GM12878 (cell line): ENCODE measurements at regions not wholly inside any gene's neighbourhood (a gene's known extent, or its start where the extent isn't known, plus 50 kb on each side); places are given as distances from the start of the nearest gene placed in this dataset.

Experiments used
- ATAC-seq: fragments of 200-7000 bp; cut with Tn5 transposase; 3 replicates; pipeline ENCODE4 v1.9.1; 2020; ENCODE audit warnings: mild to moderate bottlenecking, moderate library complexity
- BruUV-seq: library from RNA; stranded (reverse); fragments of 400-500 nt; replicated peaks from 2 replicates; lab custom pipeline; 2021; lab: Mats Ljungman, UMichigan
- CTCF ChIA-PET: fragments of 300-600 bp; sonication (Branson Sonifier 250); formaldehyde crosslinking; extraction: SDS; loops from one replicate; lab custom pipeline; 2021; ENCODE audit warnings: inconsistent platforms; lab: Yijun Ruan, JAX
- POLR2A ChIA-PET: fragments of 350-600 bp; formaldehyde crosslinking; extraction: SDS; loops from one replicate; lab custom pipeline; 2021; ENCODE audit warnings: inconsistent platforms; lab: Charles Lee
- RAD21 ChIA-PET: fragments of 300-600 bp; sonication (Branson Sonifier 250); formaldehyde crosslinking; loops from one replicate; lab custom pipeline; 2023; ENCODE audit warnings: antibody characterized with exemption; ENCODE audit not compliant: unreplicated experiment; lab: Charles Lee
- SMC1A ChIA-PET: fragments of 300-600 bp; sonication (Branson Sonifier 250); formaldehyde crosslinking; loops from one replicate; lab custom pipeline; 2023; ENCODE audit not compliant: unreplicated experiment, uncharacterized antibody; lab: Charles Lee
- DNase-seq: peaks from one replicate; pipeline ENCODE4 v3.0.0-alpha.2; 2011; ENCODE audit warnings: low read depth, low spot score
- FAIRE-seq: peaks from 3 replicates; lab custom pipeline; 2011; peaks lifted over from hg19 to GRCh38; lab: Jason Lieb, UNC
- H2AFZ ChIP-seq: 2 replicates; pipeline ENCODE4 v1.6.0; 2011; ENCODE audit warnings: low read depth, low read length, control low read depth; ENCODE audit not compliant: control insufficient read depth
- H3K27ac ChIP-seq: 2 replicates; pipeline ENCODE4 v1.5.1; 2011; ENCODE audit warnings: control low read depth; ENCODE audit not compliant: control insufficient read depth, insufficient read depth
- H3K27me3 ChIP-seq, 2 experiments: replicated peaks in 1 of 2; 2 replicates each; pipeline versions ENCODE4 v1.6.0 to v1.6.1; 2011; ENCODE audit warnings: low read length in 1 of 2; ENCODE audit not compliant: control insufficient read depth in 2 of 2, insufficient read depth in 2 of 2
- H3K36me3 ChIP-seq, 2 experiments: 2 replicates each; pipeline ENCODE4 v1.5.1; 2011; ENCODE audit warnings: low read length in 1 of 2; ENCODE audit not compliant: control insufficient read depth in 2 of 2, insufficient read depth in 2 of 2
- H3K4me1 ChIP-seq: 2 replicates; pipeline ENCODE4 v1.6.1; 2011; ENCODE audit warnings: mild to moderate bottlenecking, low read length, moderate library complexity, mixed read lengths; ENCODE audit not compliant: control insufficient read depth, insufficient read depth
- H3K4me2 ChIP-seq: 2 replicates; pipeline ENCODE4 v1.6.0; 2011; ENCODE audit warnings: control low read depth; ENCODE audit not compliant: control insufficient read depth, insufficient read depth
- H3K4me3 ChIP-seq: fragments of 200-600 bp; sonication (generic); 2 replicates; pipeline ENCODE4 v1.5.1; 2016
- H3K79me2 ChIP-seq: 2 replicates; pipeline ENCODE4 v1.6.0; 2011; ENCODE audit warnings: low read length; ENCODE audit not compliant: control insufficient read depth, insufficient read depth
- H3K9ac ChIP-seq: 2 replicates; pipeline ENCODE4 v1.8.0; 2011; ENCODE audit warnings: low read length, control low read depth, mixed read lengths; ENCODE audit not compliant: control insufficient read depth, insufficient read depth
- H3K9me3 ChIP-seq: replicated peaks from 3 replicates; pipeline ENCODE4 v1.5.1; 2011; ENCODE audit warnings: mild to moderate bottlenecking, low read length; ENCODE audit not compliant: control insufficient read depth, insufficient read depth
- H4K20me1 ChIP-seq: 2 replicates; pipeline ENCODE4 v1.6.0; 2011; ENCODE audit not compliant: control insufficient read depth, insufficient read depth
- HDAC6 ChIP-seq: fragments of 200-600 bp; sonication (generic); IDR thresholded peaks from one replicate; pipeline ENCODE4 v1.8.0; 2017; ENCODE audit warnings: antibody characterized with exemption; ENCODE audit not compliant: unreplicated experiment
- JUND ChIP-seq: IDR thresholded peaks from 2 replicates; pipeline ENCODE4 v1.6.1; 2012; ENCODE audit warnings: low read depth, mild to moderate bottlenecking, low read length, improper control_type of control experiment, moderate library complexity
- MEF2B ChIP-seq: fragments of 450-650 bp; IDR thresholded peaks from 2 replicates; pipeline ENCODE4 v1.6.1; 2018; ENCODE audit warnings: mild to moderate bottlenecking, moderate library complexity; ENCODE audit not compliant: partially characterized antibody, poor library complexity, severe bottlenecking
- MYB ChIP-seq: fragments of 150-350 bp; IDR thresholded peaks from 2 replicates; pipeline ENCODE4 v1.6.1; 2014; ENCODE audit warnings: mild to moderate bottlenecking, low read depth, low read length, borderline replicate concordance
- NBN ChIP-seq: fragments of 450-650 bp; IDR thresholded peaks from 2 replicates; pipeline ENCODE4 v1.6.1; 2016
- NFIC ChIP-seq: IDR thresholded peaks from 2 replicates; pipeline ENCODE4 v1.6.1; 2012; ENCODE audit warnings: low read depth, mild to moderate bottlenecking, inconsistent platforms, low read length, moderate library complexity
- POLR2AphosphoS5 ChIP-seq: IDR thresholded peaks from 2 replicates; pipeline ENCODE4 v1.6.1; 2011; ENCODE audit warnings: mild to moderate bottlenecking, low read length, inconsistent platforms
- RUNX3 ChIP-seq: IDR thresholded peaks from 2 replicates; pipeline ENCODE4 v1.6.1; 2012; ENCODE audit warnings: low read length, inconsistent platforms
- ZNF622 ChIP-seq: fragments of 450-650 bp; IDR thresholded peaks from 2 replicates; pipeline ENCODE4 v1.6.1; 2017; ENCODE audit warnings: mild to moderate bottlenecking, inconsistent platforms
- WGBS: methylation state at CpG from one replicate; pipeline ENCODE4 v1.1.6; 2016; ENCODE audit warnings: low lambda C conversion rate; ENCODE audit not compliant: insufficient replicate concordance, insufficient coverage; ENCODE audit errors: missing lambda C conversion rate; 5-methylcytosine and 5-hydroxymethylcytosine counted together
- in situ Hi-C: fragments of 300-500 bp; cut with MboI; formaldehyde crosslinking; loops from 9 replicates; pipeline ENCODE4 v1.14.3; 2018; ENCODE audit warnings: mixed read lengths
- intact Hi-C: fragments of 100-400 bp; cut with micrococcal nuclease; formaldehyde crosslinking; loops from one replicate; pipeline ENCODE4 v1.14.2; 2022; ENCODE audit not compliant: unreplicated experiment
- TF ChIP-seq, protein P1 (sequence below): IDR thresholded peaks from 2 replicates; pipeline ENCODE4 v1.6.1; 2012; ENCODE audit warnings: low read depth, low read length, improper control_type of control experiment
- TF ChIP-seq, protein P2 (sequence below): IDR thresholded peaks from 2 replicates; pipeline ENCODE4 v1.6.1; 2012; ENCODE audit warnings: mild to moderate bottlenecking, low read depth, low read length
- TF ChIP-seq, protein P3 (sequence below): IDR thresholded peaks from 2 replicates; pipeline ENCODE4 v1.6.1; 2011; ENCODE audit warnings: mild to moderate bottlenecking, low read depth, low read length, moderate library complexity; ENCODE audit not compliant: insufficient replicate concordance

DNA sequence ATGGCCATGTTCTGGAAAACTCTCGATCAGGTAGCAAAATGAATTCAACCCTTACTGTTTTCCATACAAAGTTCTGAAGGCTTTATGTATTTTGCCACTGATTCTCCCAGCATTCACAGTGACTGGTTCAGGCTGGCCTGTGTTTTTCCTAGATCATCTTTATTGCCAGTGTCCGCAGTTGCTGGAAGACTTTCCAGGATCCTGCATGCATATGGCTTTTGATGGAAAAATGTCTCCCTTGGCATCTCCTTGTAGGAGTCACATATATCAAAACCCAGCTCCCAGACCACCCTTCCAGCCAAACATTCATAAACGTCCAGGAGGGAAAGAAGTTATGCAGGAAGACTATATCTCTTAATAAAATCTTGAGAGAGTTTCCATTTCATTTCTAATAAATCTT lies 588.8 kb downstream of the MAFB start:
- no peak for ATAC-seq
- Histone ChIP-seq H3K4me1 (no peaks in the 10 kb centered on the region), H3K27ac (no peak overlapping the region), H3K9ac (no peak overlapping the region), H4K20me1 (no peaks in the 10 kb centered on the region), H3K4me3 (no peak overlapping the region), H3K4me2 (no peak overlapping the region), H3K9me3 (no peaks in the 10 kb centered on the region), H3K79me2 (no peaks in the 10 kb centered on the region), H3K36me3 (no peaks in the 10 kb centered on the region), H3K27me3 (no peaks in the 10 kb centered on the region), H2AFZ (no peak overlapping the region)
- in situ Hi-C loops (no loop called here), intact Hi-C loops (no loop called here)
- TF ChIP-seq MEF2B (no peak), ZNF622 (no peak), NBN (no peak), JUND (no peak), HDAC6 (no peak), NFIC (no peak), MYB (no peak), POLR2AphosphoS5 (no peak), RUNX3 (no peak)
- TF ChIP-seq, protein P1, sequence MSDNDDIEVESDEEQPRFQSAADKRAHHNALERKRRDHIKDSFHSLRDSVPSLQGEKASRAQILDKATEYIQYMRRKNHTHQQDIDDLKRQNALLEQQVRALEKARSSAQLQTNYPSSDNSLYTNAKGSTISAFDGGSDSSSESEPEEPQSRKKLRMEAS: no peak
- TF ChIP-seq, protein P2, sequence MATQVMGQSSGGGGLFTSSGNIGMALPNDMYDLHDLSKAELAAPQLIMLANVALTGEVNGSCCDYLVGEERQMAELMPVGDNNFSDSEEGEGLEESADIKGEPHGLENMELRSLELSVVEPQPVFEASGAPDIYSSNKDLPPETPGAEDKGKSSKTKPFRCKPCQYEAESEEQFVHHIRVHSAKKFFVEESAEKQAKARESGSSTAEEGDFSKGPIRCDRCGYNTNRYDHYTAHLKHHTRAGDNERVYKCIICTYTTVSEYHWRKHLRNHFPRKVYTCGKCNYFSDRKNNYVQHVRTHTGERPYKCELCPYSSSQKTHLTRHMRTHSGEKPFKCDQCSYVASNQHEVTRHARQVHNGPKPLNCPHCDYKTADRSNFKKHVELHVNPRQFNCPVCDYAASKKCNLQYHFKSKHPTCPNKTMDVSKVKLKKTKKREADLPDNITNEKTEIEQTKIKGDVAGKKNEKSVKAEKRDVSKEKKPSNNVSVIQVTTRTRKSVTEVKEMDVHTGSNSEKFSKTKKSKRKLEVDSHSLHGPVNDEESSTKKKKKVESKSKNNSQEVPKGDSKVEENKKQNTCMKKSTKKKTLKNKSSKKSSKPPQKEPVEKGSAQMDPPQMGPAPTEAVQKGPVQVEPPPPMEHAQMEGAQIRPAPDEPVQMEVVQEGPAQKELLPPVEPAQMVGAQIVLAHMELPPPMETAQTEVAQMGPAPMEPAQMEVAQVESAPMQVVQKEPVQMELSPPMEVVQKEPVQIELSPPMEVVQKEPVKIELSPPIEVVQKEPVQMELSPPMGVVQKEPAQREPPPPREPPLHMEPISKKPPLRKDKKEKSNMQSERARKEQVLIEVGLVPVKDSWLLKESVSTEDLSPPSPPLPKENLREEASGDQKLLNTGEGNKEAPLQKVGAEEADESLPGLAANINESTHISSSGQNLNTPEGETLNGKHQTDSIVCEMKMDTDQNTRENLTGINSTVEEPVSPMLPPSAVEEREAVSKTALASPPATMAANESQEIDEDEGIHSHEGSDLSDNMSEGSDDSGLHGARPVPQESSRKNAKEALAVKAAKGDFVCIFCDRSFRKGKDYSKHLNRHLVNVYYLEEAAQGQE: no peak
- TF ChIP-seq, protein P3, sequence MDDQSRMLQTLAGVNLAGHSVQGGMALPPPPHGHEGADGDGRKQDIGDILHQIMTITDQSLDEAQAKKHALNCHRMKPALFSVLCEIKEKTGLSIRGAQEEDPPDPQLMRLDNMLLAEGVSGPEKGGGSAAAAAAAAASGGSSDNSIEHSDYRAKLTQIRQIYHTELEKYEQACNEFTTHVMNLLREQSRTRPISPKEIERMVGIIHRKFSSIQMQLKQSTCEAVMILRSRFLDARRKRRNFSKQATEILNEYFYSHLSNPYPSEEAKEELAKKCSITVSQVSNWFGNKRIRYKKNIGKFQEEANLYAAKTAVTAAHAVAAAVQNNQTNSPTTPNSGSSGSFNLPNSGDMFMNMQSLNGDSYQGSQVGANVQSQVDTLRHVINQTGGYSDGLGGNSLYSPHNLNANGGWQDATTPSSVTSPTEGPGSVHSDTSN: no peak
- WGBS: 34% methylated on average over 3 of the region's 3 CpGs
- ChIA-PET RAD21 (no interaction called here), POLR2A (no interaction called here), CTCF (no interaction called here), SMC1A (no interaction called here)
- no peak for FAIRE-seq
- DNase-seq: no peak
- BruUV-seq: no TSS peak
